ENCODE measurements at regions not wholly inside any gene's neighbourhood (a gene's known extent, or its start where the extent isn't known, plus 50 kb on each side); places are given as distances from the start of the nearest gene placed in this dataset.

GRCh38 chr6:66516377-66516776 is 809.4 kb upstream of the EYS start:
- Histone ChIP-seq H3K27me3 (replicated peaks in 1 of 2; ENCODE audit: control insufficient read depth in 2 of 2, insufficient read depth in 2 of 2, low read length in 1 of 2) (no peaks in the 10 kb centered on the region), H3K4me1 (ENCODE audit: control insufficient read depth, insufficient read depth, low read length) (no peaks in the 10 kb centered on the region), H3K9me3 (replicated peaks; ENCODE audit: control insufficient read depth, insufficient read depth, low read length) (no peaks in the 10 kb centered on the region), H3K9ac (ENCODE audit: control insufficient read depth, insufficient read depth, low read length) (no peak overlapping the region), H3K4me3 (no peak overlapping the region), H2AFZ (ENCODE audit: control insufficient read depth, low read depth, low read length) (no peak overlapping the region), H3K79me2 (ENCODE audit: control insufficient read depth, insufficient read depth, low read length) (no peaks in the 10 kb centered on the region), H3K4me2 (ENCODE audit: control insufficient read depth, insufficient read depth) (no peak overlapping the region), H3K36me3 (ENCODE audit: control insufficient read depth in 2 of 2, insufficient read depth in 2 of 2, low read length in 1 of 2) (no peaks in the 10 kb centered on the region), H3K27ac (ENCODE audit: control insufficient read depth, insufficient read depth) (no peak overlapping the region), H4K20me1 (ENCODE audit: control insufficient read depth, insufficient read depth) (no peaks in the 10 kb centered on the region)
- BruUV-seq (replicated peaks): no TSS peak
- POLR2A ChIA-PET: no interaction called here
- CTCF ChIA-PET: no interaction called here
- RAD21 ChIA-PET (ENCODE audit: unreplicated experiment): no interaction called here
- ATAC-seq: no peak
- no peak for DNase-seq (ENCODE audit: low read depth, low spot score)
- no peak for FAIRE-seq
- in situ Hi-C loops (cut with MboI): no loop called here
- intact Hi-C loops (cut with micrococcal nuclease; ENCODE audit: unreplicated experiment): no loop called here
- SMC1A ChIA-PET (ENCODE audit: uncharacterized antibody, unreplicated experiment): no interaction called here
- no peak for TF ChIP-seq HDAC6 (IDR thresholded peaks at IDR 0.05; ENCODE audit: unreplicated experiment)
- no peak for TF ChIP-seq ZNF687 (IDR thresholded peaks at IDR 0.05)
- no peak for TF ChIP-seq SIX5 (IDR thresholded peaks at IDR 0.05; ENCODE audit: low read depth, low read length, severe bottlenecking)
- TF ChIP-seq HCFC1 (IDR thresholded peaks at IDR 0.05; ENCODE audit: low read length): no peak
- no peak for TF ChIP-seq ASH2L (IDR thresholded peaks at IDR 0.05; ENCODE audit: borderline replicate concordance, low read depth)
- TF ChIP-seq USF2 (IDR thresholded peaks at IDR 0.05; ENCODE audit: borderline replicate concordance, low read depth, low read length): no peak
- TF ChIP-seq PRDM15 (CRISPR knock-in tag; IDR thresholded peaks at IDR 0.05): no peak
- no peak for TF ChIP-seq IRF3 (IDR thresholded peaks at IDR 0.05)
- TF ChIP-seq BHLHE40 (IDR thresholded peaks at IDR 0.05; ENCODE audit: borderline replicate concordance in 1 of 2, low read depth in 2 of 2, low read length in 1 of 2): no peak
- no peak for TF ChIP-seq BMI1 (IDR thresholded peaks at IDR 0.05; ENCODE audit: borderline replicate concordance)
- TF ChIP-seq BCL11A (IDR thresholded peaks at IDR 0.05; ENCODE audit: low read depth, low read length): no peak
- no peak for TF ChIP-seq ATF3 (IDR thresholded peaks at IDR 0.05; ENCODE audit: borderline replicate concordance, extremely low read depth, low read depth, low read length)
- TF ChIP-seq MEF2A (IDR thresholded peaks at IDR 0.05; ENCODE audit: insufficient read depth, low read depth, low read length): no peak
